Stimulated activated CD8-positive, alpha-beta memory T cell treated with anti-CD3 and anti-CD28 coated beads, Interleukin-4, amount 100 ng/mL, for 48 hours (primary cell): ENCODE measurements at regions not wholly inside any gene's neighbourhood (a gene's known extent, or its start where the extent isn't known, plus 50 kb on each side); places are given as distances from the start of the nearest gene placed in this dataset.
"Not testable (repeated sequence)": the region's sequence is repeated elsewhere in the genome, so short reads cannot be mapped to it uniquely, and the experiment has no call there.

Experiments
- DNase-seq: peaks from one replicate; pipeline ENCODE4 v3.0.0-alpha.2; 2020

GRCh38 chr2:236376566-236377244 is 112.5 kb upstream of the ASB18 start:
- DNase-seq: no peak

GRCh38 chr2:236380051-236380612 is 115.9 kb upstream of the ASB18 start:
- DNase-seq: no peak

GRCh38 chr2:236381253-236381652 is 117.0 kb upstream of the ASB18 start:
- not testable (repeated sequence) for DNase-seq

GRCh38 chr2:236389284-236390216 is 125.3 kb upstream of the ASB18 start:
- not testable (repeated sequence) for DNase-seq

GRCh38 chr2:236393101-236393500 is 128.9 kb upstream of the ASB18 start:
- no peak for DNase-seq

DNA sequence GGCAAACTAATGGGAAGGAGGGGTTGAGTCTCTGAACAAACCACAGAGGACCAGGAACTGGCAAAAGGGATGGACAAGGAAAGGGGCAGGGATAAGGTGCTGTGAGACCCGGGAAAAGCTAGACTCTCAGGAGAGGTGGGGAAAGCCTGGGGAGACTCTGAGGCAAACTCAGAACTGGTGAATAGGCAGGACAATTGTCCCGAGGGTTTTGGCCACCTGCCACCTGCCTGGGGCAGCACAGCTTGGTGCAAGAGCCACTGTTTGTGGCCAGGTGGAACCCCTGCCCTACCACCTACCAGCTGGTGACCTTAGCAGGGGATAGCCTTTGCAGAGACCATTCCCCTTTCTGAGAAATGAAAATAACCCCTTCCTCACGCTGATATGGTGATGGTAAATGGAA is 129.4 kb upstream of the ASB18 start:
- DNase-seq: no peak

- DNase-seq: no peak
These were observed 130.4 kb upstream of the ASB18 start for GRCh38 chr2:236394571-236394970.

GRCh38 chr2:236395067-236395466 is 130.9 kb upstream of the ASB18 start:
- no peak for DNase-seq

GRCh38 chr2:236396818-236397350 is 132.7 kb upstream of the ASB18 start:
- DNase-seq: no peak

- DNase-seq: no peak
These were observed 133.5 kb upstream of the ASB18 start for GRCh38 chr2:236397681-236398080.

- no peak for DNase-seq
These were observed 135.2 kb upstream of the ASB18 start for GRCh38 chr2:236399409-236399808.

DNA sequence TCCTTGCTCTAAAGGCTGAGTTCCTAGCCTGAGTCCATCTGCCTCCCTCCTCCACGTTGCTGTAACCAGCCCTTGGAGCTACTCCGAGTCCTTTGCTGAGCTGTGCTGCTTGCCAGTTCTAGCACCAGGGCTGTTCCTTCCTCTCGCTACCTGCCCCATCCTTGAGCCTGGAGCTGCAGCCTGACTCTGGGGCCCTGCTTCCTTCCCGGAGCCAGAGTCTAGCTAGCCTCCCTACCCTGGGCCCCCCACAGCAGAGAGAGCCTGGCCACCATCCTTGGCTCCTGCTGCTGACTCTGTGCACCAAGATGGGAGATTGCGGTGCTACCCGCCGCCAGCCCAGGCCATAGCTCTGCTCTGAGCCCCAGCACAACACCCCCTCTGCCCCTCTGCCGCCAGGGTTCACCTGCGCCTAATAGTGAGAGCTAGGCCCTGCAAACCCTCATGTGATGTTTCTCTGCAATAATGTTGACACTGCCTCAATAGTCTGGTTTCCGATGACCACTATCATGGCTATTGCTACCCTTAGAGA is 135.9 kb upstream of the ASB18 start:
- DNase-seq: no peak

GRCh38 chr2:236400594-236401360 is 136.6 kb upstream of the ASB18 start:
- no peak for DNase-seq

GRCh38 chr2:236402033-236402790 is 138.0 kb upstream of the ASB18 start:
- DNase-seq: no peak

DNA sequence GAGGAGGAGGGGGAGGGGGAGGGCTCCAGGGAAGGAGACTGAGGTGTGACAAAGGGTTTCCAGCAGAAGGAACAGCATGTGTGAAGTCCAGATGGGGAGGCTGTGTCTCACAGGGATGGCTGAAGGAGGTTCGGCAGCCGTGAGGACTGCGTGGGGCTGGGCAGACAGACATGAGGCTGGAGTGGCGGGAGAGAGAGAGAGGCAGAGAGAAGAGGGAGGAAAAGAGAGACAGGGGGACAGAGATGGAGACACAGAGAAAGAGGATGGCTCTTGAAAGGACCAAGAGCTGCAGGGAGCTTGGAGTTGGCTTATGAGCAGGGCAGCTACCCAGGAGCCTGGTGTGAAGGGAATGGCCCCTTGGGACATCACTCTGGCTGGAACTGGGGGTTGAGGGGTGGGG is 138.9 kb upstream of the ASB18 start:
- no peak for DNase-seq

DNA sequence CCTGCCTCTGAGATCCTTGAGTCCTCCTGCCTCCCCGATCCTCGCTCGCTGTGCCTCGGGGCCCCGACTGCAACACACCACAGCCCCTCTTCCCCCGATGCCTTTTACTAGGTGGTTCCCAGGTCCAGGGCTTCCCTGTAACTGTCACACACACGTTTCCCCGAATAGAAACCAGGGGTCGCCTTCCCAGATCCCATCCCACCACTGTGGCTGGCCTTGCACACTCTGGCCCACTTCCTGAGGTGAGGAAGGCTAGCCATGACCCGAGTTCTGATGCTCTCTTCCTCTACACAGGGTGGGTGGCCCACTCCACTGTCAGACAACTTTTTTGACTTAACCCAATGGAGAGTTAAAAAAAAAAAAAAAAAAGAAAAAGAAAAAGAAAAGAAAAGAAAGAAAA is 139.6 kb upstream of the ASB18 start:
- DNase-seq: no peak

GRCh38 chr2:236404346-236404745 is 140.1 kb upstream of the ASB18 start:
- no peak for DNase-seq

DNA sequence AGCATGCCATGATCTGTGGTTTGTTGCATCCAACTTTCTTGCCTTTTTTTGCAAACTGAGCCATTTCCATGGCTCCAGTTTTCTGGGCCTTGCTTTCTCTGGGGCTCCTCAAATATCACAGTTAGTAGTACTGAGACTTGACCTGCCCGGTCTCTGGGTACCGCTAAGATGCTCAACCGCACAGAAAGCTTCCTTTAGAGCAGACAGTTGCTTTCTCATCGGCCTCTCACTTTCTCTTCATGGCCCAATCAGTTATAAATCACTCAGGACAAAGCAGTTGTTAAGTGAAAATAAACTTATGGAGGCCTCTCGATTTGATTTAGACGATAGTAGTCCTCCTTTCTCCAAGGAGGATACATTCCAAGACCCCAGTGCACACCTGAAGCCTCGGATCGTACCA is 141.2 kb upstream of the ASB18 start:
- DNase-seq: no peak

DNA sequence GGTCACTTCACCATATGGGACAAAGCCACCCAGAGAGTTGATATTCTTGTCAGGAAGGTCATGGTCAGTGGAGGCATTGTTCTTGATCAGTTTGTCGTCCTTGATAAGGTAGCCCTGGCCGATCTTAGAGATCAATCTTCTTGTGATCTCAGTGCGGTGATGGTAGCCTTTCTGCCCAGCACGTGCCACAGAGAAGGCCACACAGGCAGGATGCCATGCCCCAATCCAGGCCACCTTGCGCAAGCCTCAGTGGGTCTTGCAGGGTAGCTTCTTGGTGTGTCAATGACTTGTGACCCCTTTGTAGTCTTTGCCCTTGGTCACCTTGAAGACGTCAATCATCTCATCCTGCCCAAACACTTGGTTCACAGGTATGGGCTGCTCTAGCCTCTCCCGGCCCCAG is 143.9 kb upstream of the ASB18 start:
- no peak for DNase-seq

DNA sequence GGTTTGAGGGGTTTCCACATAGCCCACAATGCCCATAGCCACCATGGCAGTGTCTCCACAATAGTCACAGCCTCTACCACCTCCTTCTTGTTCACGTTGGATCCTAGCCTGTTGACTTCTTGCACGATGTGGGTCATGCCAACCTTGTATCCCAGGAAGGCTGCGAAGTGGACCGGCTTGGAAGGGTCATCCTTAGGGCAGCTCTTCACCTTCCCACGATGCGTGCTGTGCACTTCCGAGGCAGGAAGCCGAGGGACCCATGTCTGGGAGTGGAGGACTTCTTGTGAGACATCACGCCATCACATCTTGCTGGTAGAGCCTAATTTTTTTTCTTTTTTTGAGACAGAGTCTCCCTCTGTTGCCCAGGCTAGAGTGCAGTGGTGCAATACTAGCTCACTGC is 144.6 kb upstream of the ASB18 start:
- DNase-seq: no peak

GRCh38 chr2:236415684-236416444 is 151.7 kb upstream of the ASB18 start:
- DNase-seq: no peak
